Esophagus mucosa (tissue), 1 donor: ENCODE measurements at regions not wholly inside any gene's neighbourhood (a gene's known extent, or its start where the extent isn't known, plus 50 kb on each side); places are given as distances from the start of the nearest gene placed in this dataset.
"Not testable (repeated sequence)": the region's sequence is repeated elsewhere in the genome, so short reads cannot be mapped to it uniquely, and the experiment has no call there.

ENCODE experiments used
- ATAC-seq: fragments of 200-7000 bp; cut with Tn5 transposase; one replicate; pipeline ENCODE4 v1.9.1; 2020
- donor health status: DM: yes; HTN: yes; CAD: no.

GRCh38 chr2:47728551-47728950 is 54.4 kb upstream of the MSH6 start:
- no peak for ATAC-seq

DNA sequence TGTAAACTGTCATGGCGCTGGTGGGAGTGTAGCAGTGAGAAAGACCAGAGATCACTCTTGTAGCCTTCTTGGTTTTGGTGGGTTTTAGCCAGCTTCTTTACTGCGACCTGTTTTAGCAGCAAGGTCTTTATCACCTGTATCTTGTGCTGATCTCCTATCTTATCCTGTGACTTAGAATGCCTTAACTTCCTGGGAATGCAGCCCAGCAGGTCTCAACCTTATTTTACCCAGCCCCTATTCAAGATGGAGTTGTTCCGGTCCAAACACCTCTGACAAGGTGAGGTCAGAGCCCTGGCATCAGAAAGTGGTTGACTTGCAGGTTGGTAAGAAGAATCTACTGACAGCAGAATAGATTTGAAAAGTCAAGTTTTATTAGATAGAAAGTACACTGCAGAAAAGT is 55.0 kb upstream of the MSH6 start:
- ATAC-seq = no peak

GRCh38 chr2:47726978-47727377 is 56.0 kb upstream of the MSH6 start:
- ATAC-seq = not testable (repeated sequence)

DNA sequence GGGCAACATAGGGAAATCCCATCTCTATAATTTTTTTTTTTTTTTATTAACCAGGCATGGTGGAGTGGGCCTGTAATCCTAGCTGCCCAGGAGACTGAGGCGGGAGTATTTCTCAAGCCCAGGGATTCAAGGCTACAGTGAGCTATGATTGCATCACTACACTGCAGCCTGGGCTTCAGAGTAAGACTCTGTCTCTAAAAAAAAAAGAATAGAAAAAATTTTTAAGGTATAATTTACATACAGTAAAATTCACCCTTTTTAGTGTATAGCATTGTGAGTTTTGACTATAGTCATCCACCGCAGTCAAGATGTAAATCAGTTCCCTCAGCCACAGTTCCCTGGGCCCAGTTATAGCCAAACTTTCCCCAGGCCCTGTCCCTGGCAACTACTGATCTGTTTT is 57.1 kb upstream of the MSH6 start:
- ATAC-seq = no peak

DNA sequence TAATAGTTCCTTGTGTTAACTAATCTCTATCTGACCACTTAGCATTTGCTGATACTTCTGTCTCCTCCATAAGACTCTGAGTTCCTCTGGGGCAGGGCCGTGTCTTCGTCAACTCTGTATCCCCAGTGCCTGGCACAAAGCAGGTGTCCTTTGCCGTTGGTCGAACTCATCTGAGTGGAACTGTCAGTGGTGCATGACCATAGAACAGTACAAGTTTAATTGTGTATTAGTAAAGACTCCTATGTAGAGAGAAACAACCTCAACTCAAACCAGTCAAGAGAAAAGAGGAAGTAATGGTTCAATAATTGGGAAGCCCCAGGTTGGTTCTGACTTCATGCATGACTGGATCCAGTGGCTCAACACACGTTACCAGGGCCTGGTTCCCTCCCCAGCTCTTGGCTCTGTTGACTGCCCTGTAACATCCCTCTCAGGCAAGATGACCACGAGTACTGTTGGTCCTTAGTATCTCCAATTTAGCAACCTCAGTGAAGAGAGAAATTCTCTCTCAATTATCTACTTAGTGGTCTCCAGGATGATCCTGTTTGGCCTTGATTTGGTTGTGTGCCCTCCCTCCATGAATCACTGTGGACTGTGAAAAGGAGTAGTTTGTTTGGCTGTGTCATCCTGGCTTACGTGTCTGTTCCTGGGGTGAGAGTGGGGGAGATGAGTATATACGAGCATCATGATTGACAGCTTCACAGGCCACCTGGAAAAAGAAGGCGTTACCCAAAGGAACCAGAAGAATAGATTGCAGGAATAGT is 58.5 kb upstream of the MSH6 start:
- peak; percentile 82 for ATAC-seq

GRCh38 chr2:47721296-47721695 is 61.6 kb upstream of the MSH6 start:
- no peak for ATAC-seq

DNA sequence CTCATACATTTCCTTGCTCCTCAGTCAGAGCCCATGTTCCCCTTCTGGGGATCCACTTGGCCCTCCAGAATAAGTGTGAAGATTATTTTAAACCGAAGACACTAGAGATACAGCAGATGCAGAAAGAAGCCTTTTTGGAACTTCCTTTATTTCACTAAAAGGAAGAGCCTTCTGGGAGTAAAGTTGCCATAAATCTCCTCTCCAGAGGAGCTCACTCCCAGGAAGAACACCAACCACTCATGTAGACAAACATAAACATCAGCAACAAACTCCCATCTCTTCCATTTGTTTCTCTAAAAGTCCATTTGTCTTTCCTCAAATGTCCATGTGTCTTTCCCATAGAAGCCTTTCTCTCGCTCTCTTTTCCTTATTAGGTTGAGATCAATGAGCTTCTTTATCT is 62.4 kb upstream of the MSH6 start:
- ATAC-seq = no peak

DNA sequence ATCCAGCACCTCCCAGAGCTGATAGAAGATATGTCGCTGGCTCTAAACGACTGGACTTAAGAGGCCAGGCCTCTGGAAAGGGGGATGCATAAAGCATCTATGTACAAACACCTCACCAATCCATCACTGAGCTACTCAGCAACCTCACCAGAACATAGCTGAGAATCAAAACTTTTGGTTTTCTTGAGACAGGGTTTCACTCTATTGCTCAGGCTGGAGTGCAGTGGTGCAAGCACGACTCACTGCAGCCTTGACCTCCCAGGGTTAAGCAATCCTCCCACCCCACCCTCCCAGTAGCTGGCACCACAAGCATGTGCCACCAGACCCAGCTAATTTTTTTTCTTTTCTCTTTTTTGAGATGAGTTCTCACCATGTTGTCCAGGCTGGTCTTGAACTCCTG is 62.9 kb upstream of the MSH6 start:
- no peak for ATAC-seq

DNA sequence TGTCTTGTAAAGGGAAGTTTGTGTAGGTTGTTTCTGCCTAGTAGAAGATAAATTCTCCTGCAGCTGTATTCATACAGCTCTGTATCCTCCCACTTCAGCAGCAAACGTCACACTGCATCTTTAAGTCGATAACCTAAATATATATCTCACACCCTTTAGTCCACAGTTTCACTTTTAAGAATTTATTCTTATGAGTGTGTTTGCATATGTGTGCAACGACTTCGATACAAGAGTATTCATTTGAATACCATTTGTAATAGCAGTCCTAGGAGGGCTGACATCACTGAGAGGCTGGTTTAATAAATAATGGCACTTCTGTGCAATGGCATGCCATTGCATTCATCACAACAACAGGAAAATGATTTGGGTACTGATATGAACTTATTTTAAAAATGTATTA is 63.8 kb upstream of the MSH6 start:
- ATAC-seq = no peak

GRCh38 chr2:47716307-47716706 is 66.6 kb upstream of the MSH6 start:
- not testable (repeated sequence) for ATAC-seq

DNA sequence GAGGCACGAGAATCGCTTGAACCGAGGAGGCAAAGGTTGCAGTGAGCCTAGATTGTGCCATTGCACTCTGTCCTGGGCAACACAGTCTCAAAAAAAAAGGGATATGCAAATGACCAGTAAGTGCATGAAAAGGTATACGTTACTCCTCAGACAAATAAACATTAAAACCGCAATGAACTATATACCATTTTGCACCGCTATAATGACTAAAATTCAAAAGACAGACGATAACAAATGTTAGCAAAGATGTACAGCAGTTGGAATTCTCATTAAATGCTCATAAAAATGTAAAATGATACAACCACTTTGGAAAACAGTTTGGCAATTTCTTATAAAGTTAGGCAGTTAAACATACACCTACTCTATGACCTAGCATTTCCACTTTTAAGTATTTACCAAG is 67.4 kb upstream of the MSH6 start:
- ATAC-seq = no peak

- ATAC-seq = no peak
Measured at GRCh38 chr2:47708801-47709499, 74.0 kb upstream of the MSH6 start.

DNA sequence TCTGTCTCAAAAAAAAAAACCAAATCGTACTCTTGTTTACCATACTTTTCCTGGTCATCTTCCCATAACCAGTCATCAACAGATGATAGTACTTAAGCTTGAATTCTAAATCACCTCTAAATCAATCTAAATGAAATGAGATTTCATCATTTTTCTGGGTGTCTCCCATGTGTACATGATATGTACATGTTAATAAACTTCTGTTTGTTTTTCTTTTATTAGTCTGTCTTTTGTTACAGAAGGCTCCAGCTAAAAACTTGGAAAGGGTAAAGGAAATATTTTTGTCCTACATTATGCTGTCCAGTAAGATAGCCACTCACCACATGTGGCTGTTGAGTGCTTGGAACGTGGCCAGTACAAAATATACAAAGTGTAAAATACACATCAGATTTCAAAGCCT is 78.7 kb upstream of the MSH6 start:
- ATAC-seq = no peak

- no peak for ATAC-seq
Measured at GRCh38 chr2:47699533-47700215, 83.3 kb upstream of the MSH6 start.

DNA sequence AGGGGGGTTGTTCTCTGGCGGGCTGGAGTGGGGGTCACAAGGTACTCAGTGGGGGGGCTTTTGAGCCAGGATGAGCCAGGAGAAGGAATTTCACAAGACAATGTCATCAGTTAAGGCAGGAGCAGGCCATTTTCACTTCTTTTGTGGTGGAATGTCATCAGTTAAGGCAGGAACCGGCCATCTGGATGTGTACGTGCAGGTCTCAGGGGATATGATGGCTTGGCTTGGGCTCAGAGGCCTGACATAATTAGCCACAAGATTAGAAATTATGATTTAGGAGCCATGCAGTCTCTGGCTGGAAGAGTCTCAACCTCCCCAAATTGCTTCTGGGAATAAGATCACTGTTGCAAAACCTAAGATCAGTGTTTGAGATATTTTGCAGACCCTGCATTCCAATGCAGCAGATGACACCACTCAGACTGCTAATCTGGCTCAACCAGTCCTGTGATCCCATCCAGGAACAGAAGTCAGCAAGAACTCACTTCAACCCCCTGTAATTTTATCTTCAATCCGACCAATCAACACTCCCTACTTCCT is 84.4 kb upstream of the MSH6 start:
- not testable (repeated sequence) for ATAC-seq

GRCh38 chr2:47697681-47698435 is 85.1 kb upstream of the MSH6 start:
- not testable (repeated sequence) for ATAC-seq

DNA sequence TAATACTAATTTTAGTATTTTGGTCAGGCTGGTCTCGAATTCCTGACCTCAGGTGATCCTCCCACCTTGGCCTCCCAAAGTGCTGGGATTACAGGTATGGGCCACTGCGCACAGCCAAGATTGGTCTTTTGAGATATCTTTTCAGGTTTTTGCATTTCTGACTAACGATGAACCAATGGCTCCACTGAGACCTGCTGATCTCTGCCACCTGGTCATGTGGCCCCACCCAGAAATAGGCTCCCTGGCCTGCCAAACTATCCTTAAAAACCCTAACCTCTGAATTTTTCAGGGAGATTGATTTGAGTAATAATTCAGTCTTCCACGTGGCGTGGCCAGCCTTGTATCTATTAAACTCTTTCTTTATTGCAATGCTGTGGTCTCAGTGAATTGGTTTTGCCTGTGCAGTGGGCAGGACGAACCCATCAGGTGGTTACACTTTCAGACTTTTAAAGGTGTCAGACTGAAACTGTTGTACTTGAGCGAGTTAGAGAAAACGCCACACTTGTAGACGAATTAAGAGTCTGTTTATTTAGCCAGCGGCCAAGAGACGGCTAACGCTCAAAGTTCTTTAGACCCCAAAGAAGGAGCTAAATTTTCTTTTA is 85.8 kb upstream of the MSH6 start:
- ATAC-seq = no peak

DNA sequence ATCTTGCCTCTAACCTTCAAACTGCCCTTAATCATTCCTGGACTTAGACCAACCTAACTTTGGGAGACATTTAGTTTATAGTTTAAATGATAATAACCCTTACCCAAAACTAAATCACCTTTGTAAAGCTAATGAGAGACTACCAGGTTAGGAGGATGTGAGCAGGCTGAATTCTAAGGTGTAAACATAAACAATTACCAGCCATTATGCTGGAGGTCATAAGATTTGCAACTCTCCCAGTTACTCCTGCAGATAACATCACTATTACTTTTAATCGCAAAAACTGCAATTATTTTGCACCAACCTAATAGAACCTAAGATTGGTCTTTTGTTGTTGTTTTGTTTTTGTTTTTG is 86.5 kb upstream of the MSH6 start:
- no peak for ATAC-seq

DNA sequence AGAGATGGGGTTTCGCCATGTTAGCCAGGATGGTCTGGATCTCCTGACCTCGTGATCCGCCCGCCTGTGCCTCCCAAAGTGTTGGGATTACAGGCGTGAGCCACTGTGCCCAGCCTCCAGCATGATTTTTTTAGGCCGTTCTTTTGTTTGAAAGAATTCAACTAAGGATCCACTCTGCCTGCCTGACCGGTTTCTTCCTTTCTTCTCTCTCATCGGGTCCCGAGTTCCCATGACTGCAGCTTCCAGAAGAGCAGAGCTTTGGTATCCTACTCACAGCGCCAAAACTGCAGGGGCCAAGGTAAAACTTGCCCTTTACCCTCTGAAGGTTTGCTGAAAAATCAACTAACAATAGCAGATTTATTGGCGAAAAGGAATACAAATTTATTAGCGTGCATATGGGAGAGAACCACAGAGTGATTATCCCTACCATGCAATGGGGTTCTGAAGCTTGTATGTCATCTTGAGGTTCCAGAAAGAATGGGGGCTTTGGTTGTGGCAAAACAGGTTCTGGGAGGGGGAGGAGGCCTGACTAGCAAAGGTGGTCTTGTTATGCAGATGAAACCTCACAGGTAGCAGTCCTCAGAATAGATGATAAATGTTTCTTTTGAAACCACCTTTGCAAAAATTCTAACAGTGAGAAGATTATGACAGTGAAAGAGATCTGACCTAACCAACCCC is 87.0 kb upstream of the MSH6 start:
- no peak for ATAC-seq

GRCh38 chr2:47694451-47694850 is 88.5 kb upstream of the MSH6 start:
- not testable (repeated sequence) for ATAC-seq

- ATAC-seq = not testable (repeated sequence)
Measured at GRCh38 chr2:47690706-47691325, 92.1 kb upstream of the MSH6 start.
